NCI-H1417 treated with DMSO at 0.1 percent for 48 hours (cell line): ENCODE measurements at regions not wholly inside any gene's neighbourhood (a gene's known extent, or its start where the extent isn't known, plus 50 kb on each side); places are given as distances from the start of the nearest gene placed in this dataset.

Experiments
- DNase-seq: peaks from one replicate; lab custom pipeline; 2025; lab: John Stamatoyannopoulos, UW

GRCh38 chr20:60064554-60065196, 106.5 kb downstream of the CDH26 start:
- no peak for DNase-seq

DNA sequence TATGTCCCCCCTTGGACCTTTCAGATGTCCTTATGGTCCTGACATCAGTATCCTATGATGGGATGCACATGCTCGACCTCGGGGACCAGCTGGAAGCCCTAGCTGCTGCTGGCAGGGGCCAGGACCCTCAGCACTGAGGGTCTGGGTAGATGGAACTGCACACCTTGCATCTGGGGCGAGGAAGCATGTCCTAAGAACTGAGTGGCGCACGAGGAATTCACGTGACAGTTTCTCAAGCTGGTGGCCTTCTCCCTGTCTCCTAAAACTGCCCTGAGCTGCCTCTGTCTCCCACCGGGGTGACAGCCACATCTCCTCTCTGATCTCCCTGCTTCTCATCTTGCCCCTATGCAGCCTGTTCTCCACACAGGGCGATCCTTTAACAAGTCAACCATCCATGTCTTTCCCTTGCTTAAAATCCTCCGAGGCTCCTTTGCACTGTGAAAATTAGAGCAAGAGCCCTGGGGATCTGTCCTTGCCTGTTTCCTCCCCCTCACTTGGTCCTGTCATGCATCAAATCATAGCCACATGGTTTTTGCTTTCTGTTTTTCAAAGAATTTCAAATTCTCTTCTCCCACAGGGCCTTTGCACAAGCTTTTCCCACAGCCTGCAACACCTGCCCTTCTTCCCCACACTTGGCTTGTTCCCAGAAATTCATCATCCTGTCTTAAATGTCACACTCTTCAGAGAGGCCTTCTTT, 107.7 kb downstream of the CDH26 start:
- no peak for DNase-seq

DNA sequence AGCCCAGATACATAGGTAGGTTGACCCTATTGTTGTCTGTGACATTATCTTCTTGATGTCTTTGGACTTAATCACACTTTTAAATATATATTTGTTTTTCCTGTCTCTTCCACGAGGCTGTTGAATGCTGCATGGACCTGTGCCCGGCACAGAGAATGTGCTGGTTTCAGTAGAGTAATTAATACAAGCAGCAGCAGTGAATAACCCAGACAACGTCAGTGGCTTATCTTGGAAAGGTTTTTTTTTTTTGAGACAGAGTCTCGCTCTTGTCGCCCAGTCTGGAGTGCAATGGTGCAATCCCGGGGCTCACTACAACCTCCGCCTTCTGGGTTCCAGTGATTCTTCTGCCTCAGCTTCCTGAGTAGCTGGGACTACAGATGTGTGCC, 108.2 kb downstream of the CDH26 start:
- DNase-seq = no peak

GRCh38 chr20:60068509-60068908, 110.3 kb downstream of the CDH26 start:
- DNase-seq = no peak

GRCh38 chr20:60069656-60070055, 111.4 kb downstream of the CDH26 start:
- no peak for DNase-seq

GRCh38 chr20:60070791-60071190, 112.6 kb downstream of the CDH26 start:
- DNase-seq = no peak

GRCh38 chr20:60071965-60072364, 113.7 kb downstream of the CDH26 start:
- no peak for DNase-seq

DNA sequence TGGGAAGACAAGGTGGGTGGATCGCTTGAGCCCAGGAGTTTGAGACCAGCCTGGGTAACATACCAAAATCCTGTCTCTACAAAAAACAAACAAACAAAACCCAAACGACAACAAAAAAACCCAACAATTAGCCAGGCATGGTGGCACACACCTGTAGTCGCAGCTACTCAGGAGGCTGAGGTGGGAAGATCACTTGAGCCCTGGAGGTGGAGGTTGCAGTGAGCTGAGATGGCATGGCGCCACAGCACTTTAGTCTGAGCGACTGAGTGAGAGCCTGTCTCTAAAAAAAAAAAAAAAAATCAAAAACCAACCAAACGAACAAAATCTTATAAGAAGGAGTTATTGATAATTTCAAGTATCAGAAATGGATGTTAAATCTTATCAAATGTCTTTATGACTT, 114.9 kb downstream of the CDH26 start:
- DNase-seq = no peak

DNA sequence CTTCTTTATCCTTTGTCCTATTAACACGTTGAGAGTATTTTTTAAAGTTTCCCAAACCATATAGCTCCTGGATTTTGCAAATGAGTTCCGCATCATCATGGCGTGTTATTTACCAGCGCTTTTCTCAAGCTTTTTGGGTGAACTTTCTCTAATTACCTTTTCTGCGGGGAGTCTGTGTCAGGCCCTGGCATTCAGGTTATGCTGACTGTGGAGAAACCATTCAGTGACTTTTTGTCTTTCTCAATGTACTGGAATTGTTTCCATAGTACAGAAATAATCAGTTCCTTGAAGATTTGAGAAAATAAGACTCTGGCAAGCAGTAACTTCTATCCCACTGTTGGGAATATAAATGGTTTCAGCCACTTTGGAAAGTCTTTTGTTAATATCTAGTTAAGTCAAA, 115.3 kb downstream of the CDH26 start:
- DNase-seq = no peak

GRCh38 chr20:60074276-60074675, 116.1 kb downstream of the CDH26 start:
- DNase-seq = no peak

DNA sequence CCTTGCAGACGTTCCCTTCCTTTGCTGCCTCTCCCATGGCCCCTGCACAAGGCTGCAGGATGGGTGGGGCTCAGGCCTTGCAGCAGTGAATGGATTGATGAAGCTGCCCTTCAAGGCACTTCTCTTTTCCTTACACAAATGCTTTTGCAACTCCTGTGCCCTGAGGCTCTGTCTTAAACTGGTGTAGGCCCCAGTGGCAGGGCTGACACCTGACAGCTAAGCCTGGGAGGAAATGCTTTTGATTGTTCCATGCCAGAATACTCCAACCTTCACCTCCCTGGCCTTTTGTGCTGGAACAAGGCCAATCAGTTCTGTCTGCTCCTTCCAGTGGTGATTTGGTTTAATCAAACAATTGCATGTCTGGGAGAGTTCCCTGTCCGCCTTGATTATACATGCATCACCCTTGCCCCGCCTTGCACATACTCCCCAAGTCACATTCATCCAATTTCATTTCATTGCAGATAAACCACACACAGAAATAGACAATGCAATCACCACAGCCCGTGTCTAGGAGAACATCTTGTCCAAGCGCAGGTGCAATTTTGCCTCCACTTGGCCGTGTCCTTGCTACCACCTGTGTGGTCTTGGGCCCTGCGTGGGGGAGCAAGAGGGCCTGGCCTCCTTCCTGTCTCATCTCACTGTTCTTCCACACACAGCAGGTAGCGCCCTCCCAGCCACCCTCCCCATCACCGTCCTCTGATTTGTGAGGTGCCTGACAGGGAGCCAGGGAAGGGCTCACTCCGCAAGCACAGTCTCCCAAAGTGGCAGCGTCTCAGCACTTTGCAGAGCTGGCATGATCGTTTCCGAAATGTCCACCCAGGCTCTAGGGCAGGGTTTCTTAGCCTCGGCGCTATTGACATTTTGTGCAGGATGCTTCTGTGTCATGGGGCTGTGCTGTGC, 120.4 kb downstream of the CDH26 start:
- no peak for DNase-seq

GRCh38 chr20:60080401-60080800, 122.2 kb downstream of the CDH26 start:
- DNase-seq = no peak

GRCh38 chr20:60085551-60086132, 127.4 kb downstream of the CDH26 start:
- no peak for DNase-seq

GRCh38 chr20:60086821-60087562, 128.8 kb downstream of the CDH26 start:
- DNase-seq = no peak

GRCh38 chr20:60087563-60088105, 129.4 kb downstream of the CDH26 start:
- no peak for DNase-seq

GRCh38 chr20:60088236-60088635, 130.0 kb downstream of the CDH26 start:
- no peak for DNase-seq

- no peak for DNase-seq
Measured at GRCh38 chr20:60090631-60091030, 132.4 kb downstream of the CDH26 start.

DNA sequence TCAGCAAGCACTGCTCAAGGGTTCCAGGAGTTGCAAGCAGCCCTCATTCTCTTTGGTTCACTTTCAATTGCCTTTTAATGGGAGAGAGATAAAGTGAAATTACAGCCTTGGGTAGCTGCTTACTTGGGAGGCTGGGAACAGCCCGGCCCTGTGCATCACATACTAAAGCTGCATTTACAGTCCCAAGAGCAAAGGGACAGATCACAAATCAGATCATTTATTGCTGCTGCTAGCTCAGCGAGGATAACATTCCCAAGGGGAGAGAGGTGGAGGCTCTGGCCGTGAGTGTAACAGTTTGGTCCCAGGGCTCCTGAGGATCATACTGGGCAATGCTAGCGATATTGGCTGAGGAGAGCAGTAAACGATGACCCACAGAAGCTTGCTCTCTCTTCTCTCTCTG, 133.1 kb downstream of the CDH26 start:
- DNase-seq = no peak

DNA sequence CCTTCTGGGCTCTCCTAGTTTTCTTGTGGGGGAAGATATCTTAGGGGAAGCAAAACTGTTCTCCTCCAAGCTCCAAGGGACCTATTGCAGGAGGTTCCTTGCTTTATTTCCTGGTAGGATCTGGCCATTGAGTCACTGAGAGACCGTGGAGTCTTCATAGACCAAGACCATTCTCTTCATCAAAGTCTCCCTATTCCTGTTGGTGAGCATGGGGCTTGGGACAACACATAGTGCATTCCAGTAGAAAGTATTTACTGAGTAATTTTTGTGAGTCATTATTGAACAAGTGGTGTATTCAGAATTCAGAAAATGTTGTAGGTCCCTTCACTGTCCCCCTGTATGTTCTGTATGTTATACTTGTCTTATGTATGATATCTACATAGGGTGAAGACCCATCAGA, 133.6 kb downstream of the CDH26 start:
- DNase-seq = no peak

DNA sequence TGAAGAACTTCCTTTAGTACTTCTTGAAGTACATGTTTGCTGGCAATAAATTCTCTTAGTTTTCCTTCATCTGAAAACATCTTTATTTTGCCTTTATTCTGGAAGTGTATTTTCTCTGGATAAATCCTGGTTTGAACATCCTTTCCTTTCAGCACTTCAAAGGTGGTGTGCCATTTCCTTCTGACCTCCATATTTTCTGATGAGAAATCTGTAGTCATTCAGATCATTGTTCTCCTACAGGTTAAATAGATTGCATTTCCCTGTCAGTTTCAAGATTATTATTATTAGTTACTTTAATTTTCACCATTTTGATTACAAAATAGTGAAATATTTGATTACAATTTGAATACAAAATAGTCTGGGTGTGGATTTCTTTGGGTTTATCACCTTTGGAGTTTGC, 134.5 kb downstream of the CDH26 start:
- DNase-seq = no peak

DNA sequence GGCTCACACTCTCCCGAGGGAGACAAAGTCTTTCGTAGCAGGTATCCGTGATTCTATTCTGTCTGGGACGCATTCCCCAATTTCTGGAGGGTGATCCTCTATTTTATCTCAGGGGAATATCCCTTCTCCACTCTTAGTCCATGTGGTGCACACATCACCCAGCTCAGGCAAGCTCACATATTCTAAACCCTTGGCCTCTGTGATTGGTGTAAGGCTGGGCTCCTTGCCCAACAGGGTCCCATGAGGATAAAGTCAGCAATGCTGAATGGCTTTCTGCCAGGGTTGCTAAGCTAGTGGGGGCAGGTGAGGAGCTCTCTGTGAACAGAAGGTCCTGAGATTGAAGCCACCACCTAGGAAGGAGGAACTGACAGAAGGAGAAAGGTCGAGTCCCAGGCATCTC, 137.2 kb downstream of the CDH26 start:
- DNase-seq = no peak

- no peak for DNase-seq
Measured at GRCh38 chr20:60096166-60096565, 137.9 kb downstream of the CDH26 start.
